GM10266 (cell line): ENCODE measurements at regions not wholly inside any gene's neighbourhood (a gene's known extent, or its start where the extent isn't known, plus 50 kb on each side); places are given as distances from the start of the nearest gene placed in this dataset.
"Not testable (repeated sequence)": the region's sequence is repeated elsewhere in the genome, so short reads cannot be mapped to it uniquely, and the experiment has no call there.

Experiments used
- DNase-seq: peaks from one replicate; pipeline ENCODE4 v3.0.0; 2012; ENCODE audit errors: extremely low spot score
- CTCF ChIP-seq: IDR thresholded peaks from 2 replicates; pipeline ENCODE4 v1.5.1; 2012; ENCODE audit warnings: mild to moderate bottlenecking, low read depth; ENCODE audit not compliant: control insufficient read depth, insufficient read depth; ENCODE audit errors: missing control alignments

GRCh38 chr3:116512281-116512680 is 67.0 kb upstream of the LSAMP start:
- no peak for TF ChIP-seq CTCF
- DNase-seq = no peak

GRCh38 chr3:116512931-116513330 is 67.6 kb upstream of the LSAMP start:
- TF ChIP-seq CTCF = no peak
- DNase-seq = no peak

- no peak for DNase-seq
These were observed 70.7 kb upstream of the LSAMP start for GRCh38 chr3:116515973-116516372.

GRCh38 chr3:116517308-116517707 is 72.0 kb upstream of the LSAMP start:
- TF ChIP-seq CTCF = peak; percentile 32
- DNase-seq = peak; percentile 24

More at GRCh38 chr3:116515973-116516372, 70.7 kb upstream of the LSAMP start:
- no peak for TF ChIP-seq CTCF

GRCh38 chr3:116519101-116519500 is 73.8 kb upstream of the LSAMP start:
- DNase-seq = not testable (repeated sequence)

- DNase-seq = not testable (repeated sequence)
These were observed 74.5 kb upstream of the LSAMP start for GRCh38 chr3:116519823-116520222.

- DNase-seq = no peak
- no peak for TF ChIP-seq CTCF
These were observed 79.3 kb upstream of the LSAMP start for GRCh38 chr3:116524453-116525210.

GRCh38 chr3:116552246-116552645 is 107.0 kb upstream of the LSAMP start:
- TF ChIP-seq CTCF = no peak
- no peak for DNase-seq
